ENCODE measurements at regions not wholly inside any gene's neighbourhood (a gene's known extent, or its start where the extent isn't known, plus 50 kb on each side); places are given as distances from the start of the nearest gene placed in this dataset.
A peak's percentile ranks its signal among the peaks of the same experiment; 100 is the strongest.
"Not testable (repeated sequence)": the region's sequence is repeated elsewhere in the genome, so short reads cannot be mapped to it uniquely, and the experiment has no call there.

GRCh38 chr11:67873223-67873622 is 130.7 kb downstream of the UNC93B1 start:
- not testable (repeated sequence) for DNase-seq

DNA sequence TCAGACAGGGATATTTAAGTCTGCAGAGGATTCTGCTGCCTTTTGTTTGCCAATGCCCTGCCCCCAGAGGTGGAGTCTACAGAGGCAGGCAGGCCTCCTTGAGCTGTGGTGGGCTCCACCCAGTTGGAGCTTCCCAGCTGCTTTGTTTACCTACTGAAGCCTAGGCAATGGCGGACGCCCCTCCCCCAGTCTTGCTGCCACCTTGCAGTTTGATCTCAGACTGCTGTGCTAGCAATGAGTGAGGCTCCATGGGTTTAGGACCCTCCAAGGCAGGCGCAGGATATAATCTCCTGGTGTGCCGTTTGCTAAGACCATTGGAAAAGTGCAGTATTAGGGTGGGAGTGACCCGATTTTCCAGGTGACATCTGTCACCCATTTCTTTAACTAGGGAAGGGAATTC is 132.7 kb downstream of the UNC93B1 start:
- not testable (repeated sequence) for DNase-seq

DNA sequence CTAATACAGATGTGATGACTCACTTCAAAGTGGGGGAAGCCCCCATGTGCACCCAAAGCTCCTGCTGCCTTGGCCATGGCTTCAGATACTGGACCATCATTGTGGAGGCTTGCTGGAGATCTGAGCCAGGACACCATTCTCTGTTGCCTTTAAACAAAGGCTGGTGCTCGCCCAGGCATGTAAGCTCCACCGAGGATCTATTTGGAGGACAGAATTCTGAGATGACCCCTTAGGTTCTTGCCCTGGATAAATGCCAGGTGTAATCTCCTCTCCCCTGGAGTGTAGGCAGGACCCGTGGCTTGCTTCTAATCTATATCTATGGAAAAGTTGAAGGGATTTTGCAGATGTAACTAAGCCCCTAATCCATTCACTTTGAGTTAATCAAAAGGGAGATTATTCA is 141.0 kb downstream of the UNC93B1 start:
- DNase-seq: not testable (repeated sequence)

- not testable (repeated sequence) for DNase-seq
These were observed 144.3 kb downstream of the UNC93B1 start for GRCh38 chr11:67859513-67860161.

- not testable (repeated sequence) for DNase-seq
These were observed 153.2 kb downstream of the UNC93B1 start for GRCh38 chr11:67850747-67851146.

DNA sequence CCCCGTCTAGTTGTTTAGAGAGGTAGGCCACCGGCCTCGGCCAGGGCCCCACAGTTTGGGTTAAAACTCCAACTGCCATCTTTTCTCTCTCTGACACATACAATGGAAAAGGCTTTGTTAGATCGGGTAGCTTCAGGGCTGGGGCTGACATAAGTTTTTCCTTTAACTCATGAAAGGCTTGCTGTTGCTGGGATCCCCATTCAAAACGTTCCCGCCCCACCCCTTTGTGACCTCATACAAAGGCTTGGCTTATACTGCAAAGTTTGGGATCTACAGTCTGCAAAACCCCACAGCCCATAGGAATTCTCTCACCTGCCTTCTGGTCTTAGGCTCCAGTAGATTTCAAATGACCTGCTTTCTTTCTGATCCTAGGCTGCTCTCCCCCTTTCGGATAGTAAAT is 154.1 kb downstream of the UNC93B1 start:
- not testable (repeated sequence) for DNase-seq

GRCh38 chr11:67847896-67848875 is 155.7 kb downstream of the UNC93B1 start:
- not testable (repeated sequence) for DNase-seq

DNA sequence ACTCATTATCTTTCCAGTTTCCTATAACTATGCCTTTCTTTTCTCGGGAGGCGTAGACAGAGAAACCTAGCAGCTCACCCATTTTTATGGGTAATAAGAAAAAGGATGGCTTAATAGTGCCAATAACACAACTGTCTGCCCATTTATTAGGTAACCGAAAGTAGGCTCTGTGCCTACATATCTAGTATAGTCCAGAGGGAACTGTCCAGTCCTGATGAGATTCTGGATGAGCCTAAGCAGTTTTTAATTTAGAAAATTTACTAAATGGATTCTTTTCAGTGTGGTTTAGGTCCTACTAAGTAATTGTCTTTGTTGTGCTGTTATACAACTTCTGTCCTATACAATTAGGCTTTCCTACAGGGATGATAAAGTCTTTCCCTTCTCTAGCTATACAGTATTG is 157.6 kb downstream of the UNC93B1 start:
- not testable (repeated sequence) for DNase-seq

- DNase-seq: not testable (repeated sequence)
These were observed 158.6 kb downstream of the UNC93B1 start for GRCh38 chr11:67845296-67845695.

DNA sequence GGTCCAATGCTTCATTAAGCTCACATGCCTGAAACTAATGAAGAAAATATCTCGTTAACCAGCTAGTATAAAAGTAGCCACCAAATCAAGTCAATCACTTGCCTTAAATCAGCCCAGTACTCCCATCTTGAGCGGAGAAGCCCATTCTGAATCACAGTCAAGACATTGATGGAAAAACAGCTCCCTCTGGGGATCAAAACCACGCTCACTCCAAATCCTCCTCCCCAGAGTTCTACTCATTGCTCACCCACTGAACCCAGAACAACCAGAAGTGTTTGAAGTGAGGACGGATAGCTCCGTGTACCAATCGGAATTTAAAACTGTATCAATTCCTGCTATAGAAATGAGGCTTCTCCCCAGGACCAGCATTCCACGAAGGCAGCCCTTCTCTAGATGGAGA is 163.3 kb downstream of the UNC93B1 start:
- not testable (repeated sequence) for DNase-seq

DNA sequence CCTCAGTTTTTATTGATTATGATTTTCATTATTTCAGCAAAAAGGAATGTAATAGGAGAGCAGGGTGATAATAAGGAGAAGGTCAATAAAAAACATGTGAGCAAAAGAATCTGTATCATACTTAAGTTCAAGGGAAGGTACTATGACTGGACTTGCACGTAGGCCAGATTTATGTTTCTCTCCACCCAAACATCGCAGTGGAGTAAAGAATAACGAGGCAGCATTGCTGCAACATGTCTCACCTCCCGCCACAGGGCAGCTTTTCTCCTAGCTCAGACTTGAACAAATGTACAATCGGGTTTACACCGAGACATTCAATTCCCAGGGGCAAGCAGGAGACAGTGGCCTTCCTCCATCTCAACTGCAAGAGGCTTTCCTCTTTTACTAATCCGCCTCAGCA is 155.7 kb upstream of the ALDH3B2 start:
- not testable (repeated sequence) for DNase-seq

DNA sequence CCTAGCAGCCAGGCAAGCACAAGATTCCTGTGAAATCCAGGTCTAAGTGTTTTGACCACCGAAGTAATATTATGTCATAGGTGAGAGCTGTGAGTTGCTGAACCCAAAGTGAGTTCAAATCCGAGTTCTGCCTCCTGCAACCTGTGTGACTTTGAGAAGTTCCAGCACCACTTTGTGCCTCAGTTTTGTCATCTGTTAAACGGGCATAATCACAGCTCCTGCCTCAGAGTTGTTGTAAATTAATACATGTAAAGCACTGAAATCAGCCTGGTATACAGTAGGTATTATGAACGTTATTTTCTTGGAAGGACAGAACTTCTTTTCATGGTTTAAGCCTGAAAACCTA is 152.5 kb upstream of the ALDH3B2 start:
- not testable (repeated sequence) for DNase-seq

DNA sequence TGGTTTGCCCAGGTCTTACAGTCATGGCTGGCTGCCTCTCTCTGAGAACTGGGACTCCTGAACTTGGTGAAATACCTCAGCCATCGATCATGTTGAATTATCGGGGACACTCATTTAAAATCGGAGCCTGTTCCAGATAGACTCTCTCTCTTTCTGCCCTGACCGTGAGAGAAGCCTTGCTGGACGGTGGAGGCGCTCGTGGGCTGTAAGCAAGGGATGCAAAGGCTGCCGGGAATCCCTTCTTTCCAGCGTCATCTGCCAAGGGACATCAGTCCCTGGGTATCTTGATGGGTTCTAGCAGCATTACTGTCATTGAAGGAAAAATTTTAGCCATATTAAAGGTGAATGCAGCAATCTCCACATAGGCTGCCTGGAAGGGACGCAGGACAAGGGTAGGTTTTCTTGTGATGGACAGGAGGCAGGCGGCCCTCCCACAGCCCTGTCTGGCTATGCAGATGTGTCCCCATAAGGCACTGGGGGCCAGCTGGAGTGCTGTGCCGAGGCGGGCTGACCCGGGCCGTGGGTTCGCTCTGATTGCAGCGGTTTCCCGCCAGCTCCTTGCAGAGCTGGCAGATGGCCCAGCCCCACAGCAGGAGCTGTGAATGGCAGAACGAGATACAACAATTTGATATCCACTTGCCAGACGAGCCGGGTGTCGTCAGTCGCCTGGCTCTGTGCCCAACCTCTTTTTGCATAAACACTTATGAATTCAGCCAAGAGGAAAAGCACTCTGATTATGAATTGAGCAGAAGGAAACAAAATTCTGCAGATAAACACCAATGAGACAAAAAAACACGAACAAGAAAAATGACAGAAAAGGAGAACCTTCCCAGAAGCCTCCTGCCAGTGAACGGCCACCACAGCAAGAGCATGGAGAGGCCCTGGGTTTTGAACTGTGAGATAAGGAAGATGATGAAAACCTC is 151.9 kb upstream of the ALDH3B2 start:
- DNase-seq: peak; percentile 68

- not testable (repeated sequence) for DNase-seq
These were observed 150.4 kb upstream of the ALDH3B2 start for GRCh38 chr11:67824861-67825260.

GRCh38 chr11:67820081-67820480 is 145.7 kb upstream of the ALDH3B2 start:
- DNase-seq: no peak

DNA sequence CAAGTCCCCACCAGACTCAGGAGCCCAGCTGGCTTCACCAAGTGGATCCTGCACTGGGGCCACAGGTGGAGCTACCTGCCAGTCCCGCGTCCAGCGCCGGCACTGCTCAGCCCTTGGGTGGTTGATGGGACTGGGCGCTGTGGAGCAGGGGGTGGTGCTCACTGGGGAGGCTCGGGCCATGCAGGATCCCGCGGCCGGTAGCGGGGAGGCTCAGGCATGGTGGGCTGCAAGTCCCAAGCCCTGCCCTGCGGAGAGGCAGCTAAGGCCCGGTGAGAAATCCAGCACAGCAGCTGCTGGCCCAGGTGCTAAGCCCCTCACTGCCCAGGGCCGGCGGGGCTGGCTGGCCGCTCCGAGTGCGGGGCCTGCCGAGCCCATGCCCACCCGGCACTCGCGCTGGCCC is 143.1 kb upstream of the ALDH3B2 start:
- DNase-seq: not testable (repeated sequence)

- DNase-seq: not testable (repeated sequence)
These were observed 134.9 kb upstream of the ALDH3B2 start for GRCh38 chr11:67809301-67809700.

GRCh38 chr11:67807896-67808295 is 133.5 kb upstream of the ALDH3B2 start:
- not testable (repeated sequence) for DNase-seq

GRCh38 chr11:67806728-67807235 is 132.4 kb upstream of the ALDH3B2 start:
- DNase-seq: not testable (repeated sequence)

GRCh38 chr11:67806183-67806582 is 131.8 kb upstream of the ALDH3B2 start:
- DNase-seq: peak; percentile 70

- DNase-seq: peak; percentile 94
These were observed 131.1 kb upstream of the ALDH3B2 start for GRCh38 chr11:67805253-67806126.

Data from retina (tissue), 1 donor.